CD4-positive, alpha-beta memory T cell (primary cell): ENCODE measurements at regions not wholly inside any gene's neighbourhood (a gene's known extent, or its start where the extent isn't known, plus 50 kb on each side); places are given as distances from the start of the nearest gene placed in this dataset.

Experiments used
- CTCF ChIA-PET: fragments of 350-600 bp; sonication (Branson Sonifier 250); formaldehyde crosslinking; loops from one replicate; lab custom pipeline; 2021; ENCODE audit warnings: inconsistent platforms; ENCODE audit not compliant: partially characterized antibody; lab: Charles Lee
- POLR2A ChIA-PET: fragments of 350-600 bp; sonication (Branson Sonifier 250); formaldehyde crosslinking; loops from one replicate; lab custom pipeline; 2021; ENCODE audit not compliant: partially characterized antibody; lab: Charles Lee
- DNase-seq, 5 donors: peaks; one replicate each; pipeline versions ENCODE4 v3.0.0 to v3.0.0-alpha.2; 2020 to 2022; ENCODE audit warnings: mixed read lengths in 1 of 5
- H3K27ac ChIP-seq: one replicate; pipeline ENCODE4 v1.7.0; 2013; ENCODE audit warnings: low read depth, low read length
- H3K27me3 ChIP-seq: 2 replicates; pipeline ENCODE4 v1.7.0; 2013; ENCODE audit warnings: mild to moderate bottlenecking, low read length, moderate library complexity; ENCODE audit not compliant: insufficient read depth
- H3K36me3 ChIP-seq: 2 replicates; pipeline ENCODE4 v1.7.0; 2013; ENCODE audit warnings: mild to moderate bottlenecking, low read length, moderate library complexity; ENCODE audit not compliant: insufficient read depth
- H3K4me1 ChIP-seq: 2 replicates; pipeline ENCODE4 v1.7.0; 2013; ENCODE audit warnings: mild to moderate bottlenecking, low read length, moderate library complexity; ENCODE audit not compliant: insufficient read depth
- H3K4me3 ChIP-seq, 2 donors: one replicate each; pipeline ENCODE4 v1.7.0; 2013; ENCODE audit warnings: low read length in 2 of 2, mild to moderate bottlenecking in 1 of 2
- H3K9me3 ChIP-seq, 2 donors: one replicate each; pipeline ENCODE4 v1.7.0; 2013; ENCODE audit warnings: low read length in 2 of 2, control low read depth in 1 of 2; ENCODE audit not compliant: control insufficient read depth in 1 of 2
- H3K27ac Mint-ChIP-seq, 7 donors: one replicate each; pipeline ENCODE4 v1.8.0; 2020 to 2021; ENCODE audit warnings: mixed read lengths in 7 of 7, mild to moderate bottlenecking in 6 of 7, inconsistent platforms in 3 of 7, moderate library complexity in 3 of 7
- H3K27me3 Mint-ChIP-seq, 2 donors: one replicate each; pipeline ENCODE4 v1.8.0; 2020 to 2021; ENCODE audit warnings: mixed read lengths in 2 of 2
- H3K36me3 Mint-ChIP-seq, 2 donors: one replicate each; pipeline ENCODE4 v1.8.0; 2020 to 2021; ENCODE audit warnings: mixed read lengths in 2 of 2, inconsistent platforms in 1 of 2, mild to moderate bottlenecking in 1 of 2
- H3K4me1 Mint-ChIP-seq, 4 donors: one replicate each; pipeline ENCODE4 v1.8.0; 2020 to 2021; ENCODE audit warnings: mixed read lengths in 4 of 4, mild to moderate bottlenecking in 1 of 4
- H3K4me3 Mint-ChIP-seq, 8 donors: one replicate each; pipeline ENCODE4 v1.8.0; 2020 to 2021; ENCODE audit warnings: mixed read lengths in 8 of 8, mild to moderate bottlenecking in 7 of 8, moderate library complexity in 6 of 8, inconsistent platforms in 3 of 8
- H3K9me3 Mint-ChIP-seq, 8 donors: one replicate each; pipeline ENCODE4 v1.8.0; 2020 to 2021; ENCODE audit warnings: mixed read lengths in 8 of 8, mild to moderate bottlenecking in 5 of 8, inconsistent platforms in 3 of 8, moderate library complexity in 1 of 8
- intact Hi-C: fragments of 100-400 bp; cut with micrococcal nuclease; formaldehyde crosslinking; loops from one replicate; pipeline ENCODE4 v1.15.1; 2023

DNA sequence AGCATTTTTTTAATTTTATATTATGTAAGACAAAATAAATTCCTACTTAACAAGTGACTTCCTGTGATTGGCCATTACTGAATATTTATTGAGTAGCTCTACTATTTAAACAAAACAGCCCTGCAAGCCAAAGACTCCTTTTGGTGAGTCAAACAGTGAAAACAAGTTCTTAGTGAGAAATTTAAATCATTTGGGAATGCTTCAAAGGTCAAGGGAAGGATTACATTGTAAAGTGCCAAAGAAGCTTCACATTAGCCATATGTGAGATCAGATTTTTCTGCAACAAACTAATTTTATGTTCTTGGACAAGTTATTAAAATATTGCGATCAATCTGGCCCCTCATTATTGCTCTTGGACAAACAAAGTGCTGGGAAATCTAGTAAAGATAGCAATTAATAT is 795.4 kb upstream of the MGAT4C start:
- H3K4me3 Mint-ChIP-seq, result no peak overlapping the region
- DNase-seq, result no peak
- no peaks in the 10 kb centered on the region for H3K4me1 Mint-ChIP-seq
- no peaks in the 10 kb centered on the region for H3K36me3 ChIP-seq
- H3K27ac Mint-ChIP-seq, result no peak overlapping the region
- ChIA-PET CTCF (no interaction called here), POLR2A (no interaction called here)
- no peak overlapping the region for H3K27ac ChIP-seq
- no peaks in the 10 kb centered on the region for H3K9me3 ChIP-seq
- H3K27me3 Mint-ChIP-seq, result no peaks in the 10 kb centered on the region
- peaks cover 0 to 7% (median 4%) of the 10 kb centered on the region in 8 donors for H3K9me3 Mint-ChIP-seq
- H3K4me1 ChIP-seq, result no peaks in the 10 kb centered on the region
- H3K36me3 Mint-ChIP-seq, result no peaks in the 10 kb centered on the region
- intact Hi-C loops, result no loop called here
- H3K27me3 ChIP-seq, result no peaks in the 10 kb centered on the region
- H3K4me3 ChIP-seq, result no peak overlapping the region

GRCh38 chr12:87047691-87048090 is 791.5 kb upstream of the MGAT4C start:
- H3K4me3 ChIP-seq, result no peak overlapping the region
- DNase-seq, result no peak
- Mint-ChIP-seq H3K27me3 (no peaks in the 10 kb centered on the region), H3K4me3 (no peak overlapping the region), H3K4me1 (no peaks in the 10 kb centered on the region), H3K27ac (no peak overlapping the region), H3K36me3 (no peaks in the 10 kb centered on the region), H3K9me3 (peaks cover 0 to 11% (median 3%) of the 10 kb centered on the region in 8 donors)
- no peaks in the 10 kb centered on the region for H3K4me1 ChIP-seq
- POLR2A ChIA-PET, result no interaction called here
- no peak overlapping the region for H3K27ac ChIP-seq
- intact Hi-C loops, result no loop called here
- CTCF ChIA-PET, result no interaction called here
- H3K36me3 ChIP-seq, result no peaks in the 10 kb centered on the region
- H3K9me3 ChIP-seq, result no peaks in the 10 kb centered on the region
- H3K27me3 ChIP-seq, result no peaks in the 10 kb centered on the region

DNA sequence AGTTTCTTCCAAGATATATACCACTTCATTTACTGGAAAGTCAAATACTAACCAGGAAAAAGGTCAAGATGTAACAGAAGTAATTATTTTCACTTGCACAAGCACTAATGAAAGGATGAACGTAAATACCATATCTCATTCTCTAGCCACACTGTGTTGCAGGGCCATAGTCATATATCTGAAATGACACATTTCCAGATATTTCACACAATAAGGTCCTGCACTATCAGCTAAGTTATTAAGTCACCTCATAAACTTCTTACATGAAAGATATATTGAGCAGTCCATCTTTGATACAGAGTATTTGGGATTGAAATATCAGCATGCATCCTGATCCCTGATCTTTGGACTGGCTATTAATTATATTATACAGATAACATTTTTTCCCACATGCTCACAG is 783.3 kb upstream of the MGAT4C start:
- Mint-ChIP-seq H3K36me3 (no peaks in the 10 kb centered on the region), H3K9me3 (peaks cover 0 to 13% (median 3%) of the 10 kb centered on the region in 8 donors), H3K4me3 (no peak overlapping the region), H3K27ac (no peak overlapping the region), H3K4me1 (no peaks in the 10 kb centered on the region), H3K27me3 (no peaks in the 10 kb centered on the region)
- intact Hi-C loops, result no loop called here
- Histone ChIP-seq H3K27ac (no peak overlapping the region), H3K36me3 (no peaks in the 10 kb centered on the region), H3K27me3 (no peaks in the 10 kb centered on the region), H3K4me1 (no peaks in the 10 kb centered on the region), H3K4me3 (no peak overlapping the region), H3K9me3 (no peaks in the 10 kb centered on the region)
- ChIA-PET CTCF (no interaction called here), POLR2A (no interaction called here)
- no peak for DNase-seq

GRCh38 chr12:87038098-87038497 is 781.9 kb upstream of the MGAT4C start:
- H3K27me3 Mint-ChIP-seq, result no peaks in the 10 kb centered on the region

DNA sequence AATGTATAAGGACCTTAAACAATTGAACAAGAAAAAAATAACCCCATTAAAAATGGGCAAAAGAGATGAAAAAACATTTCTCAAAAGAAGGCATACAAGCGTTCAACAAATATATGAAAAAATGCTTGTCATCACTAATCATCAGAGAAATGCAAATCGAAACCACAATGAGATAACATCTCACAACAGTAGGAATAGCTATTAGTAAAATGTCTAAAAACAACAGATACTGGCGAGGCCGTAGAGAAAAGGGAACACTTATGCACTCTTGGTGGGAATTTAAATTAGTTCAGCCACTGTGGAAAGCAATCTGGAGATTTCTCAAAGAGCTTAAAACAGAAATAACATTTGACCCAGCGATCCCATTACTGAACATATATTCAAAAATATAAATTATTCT is 769.8 kb upstream of the MGAT4C start:
- Histone ChIP-seq H3K9me3 (no peaks in the 10 kb centered on the region), H3K4me3 (no peak overlapping the region), H3K36me3 (no peaks in the 10 kb centered on the region), H3K27ac (no peak overlapping the region), H3K4me1 (no peaks in the 10 kb centered on the region), H3K27me3 (no peaks in the 10 kb centered on the region)
- Mint-ChIP-seq H3K36me3 (no peaks in the 10 kb centered on the region), H3K27me3 (no peaks in the 10 kb centered on the region), H3K4me3 (no peak overlapping the region), H3K4me1 (no peaks in the 10 kb centered on the region), H3K9me3 (peaks cover 0 to 23% (median 9%) of the 10 kb centered on the region in 8 donors), H3K27ac (no peak overlapping the region)
- intact Hi-C loops, result no loop called here
- DNase-seq, result no peak
- ChIA-PET POLR2A (no interaction called here), CTCF (no interaction called here)

More at GRCh38 chr12:87038098-87038497, 781.9 kb upstream of the MGAT4C start:
- H3K27ac ChIP-seq, result no peak overlapping the region
- DNase-seq, result no peak
- H3K4me1 ChIP-seq, result no peaks in the 10 kb centered on the region
- Mint-ChIP-seq H3K4me3 (no peak overlapping the region), H3K9me3 (peaks cover 1 to 16% (median 3%) of the 10 kb centered on the region in 8 donors), H3K4me1 (no peaks in the 10 kb centered on the region), H3K27ac (no peak overlapping the region), H3K36me3 (no peaks in the 10 kb centered on the region)
- no peak overlapping the region for H3K4me3 ChIP-seq
- H3K9me3 ChIP-seq, result peaks cover 0 to 5% of the 10 kb centered on the region in 2 donors
- H3K36me3 ChIP-seq, result no peaks in the 10 kb centered on the region
- H3K27me3 ChIP-seq, result no peaks in the 10 kb centered on the region
- CTCF ChIA-PET, result no interaction called here
- intact Hi-C loops, result no loop called here
- POLR2A ChIA-PET, result no interaction called here

- H3K4me1 Mint-ChIP-seq, result no peaks in the 10 kb centered on the region
- Histone ChIP-seq H3K36me3 (no peaks in the 10 kb centered on the region), H3K9me3 (no peaks in the 10 kb centered on the region), H3K4me1 (no peaks in the 10 kb centered on the region), H3K4me3 (no peak overlapping the region), H3K27ac (no peak overlapping the region), H3K27me3 (no peaks in the 10 kb centered on the region)
- no peaks in the 10 kb centered on the region for H3K36me3 Mint-ChIP-seq
- DNase-seq, result peak in 1 of 5 donors; percentile 0
- H3K27ac Mint-ChIP-seq, result no peak overlapping the region
- ChIA-PET POLR2A (no interaction called here), CTCF (no interaction called here)
- no peaks in the 10 kb centered on the region for H3K27me3 Mint-ChIP-seq
- intact Hi-C loops, result no loop called here
- no peak overlapping the region for H3K4me3 Mint-ChIP-seq
- peaks cover 3 to 23% (median 12%) of the 10 kb centered on the region in 8 donors for H3K9me3 Mint-ChIP-seq
Observed at GRCh38 chr12:87021400-87021799, 765.2 kb upstream of the MGAT4C start.

GRCh38 chr12:87020071-87020470 is 763.9 kb upstream of the MGAT4C start:
- POLR2A ChIA-PET, result no interaction called here
- no peaks in the 10 kb centered on the region for H3K4me1 Mint-ChIP-seq
- H3K9me3 Mint-ChIP-seq, result peaks cover 3 to 24% (median 16%) of the 10 kb centered on the region in 8 donors

GRCh38 chr12:87015352-87015751 is 759.2 kb upstream of the MGAT4C start:
- ChIA-PET POLR2A (no interaction called here), CTCF (no interaction called here)
- Histone ChIP-seq H3K36me3 (no peaks in the 10 kb centered on the region), H3K27me3 (no peaks in the 10 kb centered on the region), H3K9me3 (no peaks in the 10 kb centered on the region), H3K4me3 (no peak overlapping the region), H3K27ac (no peak overlapping the region), H3K4me1 (no peaks in the 10 kb centered on the region)
- no peak for DNase-seq
- no peaks in the 10 kb centered on the region for H3K27me3 Mint-ChIP-seq
- peaks cover 0 to 21% (median 14%) of the 10 kb centered on the region in 8 donors for H3K9me3 Mint-ChIP-seq
- no peak overlapping the region for H3K4me3 Mint-ChIP-seq
- no peaks in the 10 kb centered on the region for H3K36me3 Mint-ChIP-seq
- H3K4me1 Mint-ChIP-seq, result no peaks in the 10 kb centered on the region
- H3K27ac Mint-ChIP-seq, result no peak overlapping the region
- intact Hi-C loops, result no loop called here

More at GRCh38 chr12:87020071-87020470, 763.9 kb upstream of the MGAT4C start:
- no peak for DNase-seq
- CTCF ChIA-PET, result no interaction called here
- Mint-ChIP-seq H3K36me3 (no peaks in the 10 kb centered on the region), H3K4me3 (no peak overlapping the region), H3K27ac (no peak overlapping the region), H3K27me3 (no peaks in the 10 kb centered on the region)
- Histone ChIP-seq H3K36me3 (no peaks in the 10 kb centered on the region), H3K9me3 (no peaks in the 10 kb centered on the region), H3K27me3 (no peaks in the 10 kb centered on the region), H3K27ac (no peak overlapping the region), H3K4me3 (no peak overlapping the region), H3K4me1 (no peaks in the 10 kb centered on the region)
- intact Hi-C loops, result no loop called here
